BJ (cell line): ENCODE measurements at regions not wholly inside any gene's neighbourhood (a gene's known extent, or its start where the extent isn't known, plus 50 kb on each side); places are given as distances from the start of the nearest gene placed in this dataset.

Experiments used
- CTCF ChIA-PET: fragments of 350-600 bp; formaldehyde crosslinking; extraction: SDS; loops from one replicate; lab custom pipeline; 2021; ENCODE audit warnings: antibody characterized with exemption, inconsistent platforms; lab: Yijun Ruan, JAX
- POLR2A ChIA-PET: fragments of 300-600 bp; sonication (Branson Sonifier 250); formaldehyde crosslinking; extraction: SDS; loops from one replicate; lab custom pipeline; 2021; ENCODE audit warnings: antibody characterized with exemption; lab: Charles Lee
- DNase-seq: peaks from one replicate; pipeline ENCODE4 v3.0.0-alpha.2; 2011; ENCODE audit warnings: low read depth
- H3K27me3 ChIP-seq: 2 replicates; pipeline ENCODE4 v1.6.0; 2011; ENCODE audit warnings: low read length; ENCODE audit not compliant: control insufficient read depth, insufficient read depth
- H3K36me3 ChIP-seq: 2 replicates; pipeline ENCODE4 v1.5.1; 2011; ENCODE audit warnings: low read length; ENCODE audit not compliant: control insufficient read depth, insufficient read depth
- H3K4me3 ChIP-seq: 2 replicates; pipeline ENCODE4 v1.5.1; 2011; ENCODE audit warnings: low read depth, mild to moderate bottlenecking, control low read depth, low read length
- CTCF ChIP-seq: IDR thresholded peaks from 2 replicates; pipeline ENCODE4 v1.5.1; 2011; ENCODE audit warnings: low read depth, mild to moderate bottlenecking, control low read depth, inconsistent platforms, low read length, moderate library complexity; ENCODE audit not compliant: insufficient read depth

GRCh38 chr6:163777716-163778115, 363.2 kb downstream of the QKI start:
- H3K27me3 ChIP-seq = no peaks in the 10 kb centered on the region
- TF ChIP-seq CTCF = no peak
- H3K36me3 ChIP-seq = no peaks in the 10 kb centered on the region
- no peak overlapping the region for H3K4me3 ChIP-seq
- ChIA-PET CTCF (interaction anchor here (1.0 kb wide), 1 partner anchor 13 kb away, joined by 3 read pairs; no protein-coding TSS in a partner anchor), POLR2A (no interaction called here)
- no peak for DNase-seq

DNA sequence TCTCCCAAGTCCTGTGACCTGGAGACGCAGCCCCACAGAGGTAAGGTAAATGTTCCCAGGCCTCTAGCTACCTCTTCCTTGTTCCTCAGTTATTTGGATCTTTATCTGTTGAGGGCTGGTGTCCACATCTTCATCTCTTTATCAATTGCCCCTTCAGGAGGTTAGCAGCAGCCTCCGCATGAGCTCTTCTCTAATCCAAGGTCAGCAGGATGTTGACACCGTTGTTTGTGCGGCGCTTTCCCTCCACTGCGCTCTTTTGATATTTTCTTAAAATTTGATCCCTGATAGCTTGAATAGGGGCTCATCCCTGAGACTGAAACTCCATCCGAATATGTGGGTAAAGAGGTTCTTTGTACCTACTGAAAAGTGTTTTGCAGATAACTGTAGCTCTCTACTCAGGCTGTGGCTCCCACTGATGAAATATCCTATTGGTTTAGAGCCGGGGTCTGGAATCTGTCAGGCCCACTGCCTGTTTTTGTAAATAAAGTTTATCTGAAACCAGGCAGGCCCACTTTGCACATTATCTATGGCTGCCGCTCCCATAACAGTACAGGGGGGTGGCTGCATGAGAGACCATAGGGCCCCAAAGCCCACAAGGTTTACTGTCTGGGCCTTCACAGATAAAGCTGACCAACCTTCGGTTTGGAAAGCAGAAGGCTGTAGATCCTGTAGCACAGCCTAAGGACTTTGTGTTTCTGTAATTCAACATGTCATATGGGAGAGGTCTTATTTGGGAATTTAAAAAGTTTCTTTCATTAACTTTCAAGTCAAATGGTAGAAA, 362.6 kb downstream of the QKI start:
- CTCF ChIA-PET = interaction anchor here (1.0 kb wide), 1 partner anchor 13 kb away, joined by 3 read pairs; no protein-coding TSS in a partner anchor
- no peak for TF ChIP-seq CTCF
- no peak for DNase-seq

DNA sequence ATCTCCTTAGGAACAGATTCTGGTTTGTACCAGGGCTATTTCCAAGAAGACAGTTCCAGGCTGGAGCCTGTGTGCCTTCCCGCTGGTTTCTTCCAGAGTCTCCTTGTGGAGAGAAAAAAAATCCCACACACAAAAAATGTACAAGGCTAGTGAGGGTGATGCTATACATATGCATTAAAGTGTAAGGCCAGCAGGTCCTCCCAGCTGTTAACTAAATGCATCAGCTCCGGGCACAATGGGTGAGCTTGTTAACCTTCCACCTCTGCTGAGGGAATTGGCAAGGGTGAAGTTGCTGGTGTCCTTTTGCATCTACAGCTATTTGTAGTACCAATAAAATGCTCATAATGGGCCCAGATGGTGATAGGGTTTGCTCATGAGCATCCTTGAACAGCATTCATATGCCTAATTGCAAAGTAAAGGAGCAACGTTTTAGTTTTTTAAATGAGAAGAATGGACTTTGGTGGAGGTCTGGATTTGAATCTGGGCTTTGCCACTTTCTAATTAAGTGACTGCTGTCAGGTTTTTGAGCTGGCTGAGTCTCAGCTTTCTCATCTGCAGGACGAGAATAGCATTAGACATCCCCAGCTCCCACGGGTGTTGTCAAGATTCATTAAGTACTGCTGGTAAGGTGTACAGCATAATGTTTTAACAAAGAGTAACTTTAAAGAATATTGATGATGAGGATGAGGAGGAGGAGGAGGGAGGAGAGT, 361.8 kb downstream of the QKI start:
- ChIA-PET POLR2A (no interaction called here), CTCF (no interaction called here)
- no peak overlapping the region for H3K4me3 ChIP-seq
- no peak for TF ChIP-seq CTCF
- H3K36me3 ChIP-seq = no peaks in the 10 kb centered on the region
- H3K27me3 ChIP-seq = no peaks in the 10 kb centered on the region
- no peak for DNase-seq

More for the DNA sequence above, 362.6 kb downstream of the QKI start:
- POLR2A ChIA-PET = no interaction called here
- Histone ChIP-seq H3K27me3 (no peaks in the 10 kb centered on the region), H3K36me3 (no peaks in the 10 kb centered on the region), H3K4me3 (no peak overlapping the region)

DNA sequence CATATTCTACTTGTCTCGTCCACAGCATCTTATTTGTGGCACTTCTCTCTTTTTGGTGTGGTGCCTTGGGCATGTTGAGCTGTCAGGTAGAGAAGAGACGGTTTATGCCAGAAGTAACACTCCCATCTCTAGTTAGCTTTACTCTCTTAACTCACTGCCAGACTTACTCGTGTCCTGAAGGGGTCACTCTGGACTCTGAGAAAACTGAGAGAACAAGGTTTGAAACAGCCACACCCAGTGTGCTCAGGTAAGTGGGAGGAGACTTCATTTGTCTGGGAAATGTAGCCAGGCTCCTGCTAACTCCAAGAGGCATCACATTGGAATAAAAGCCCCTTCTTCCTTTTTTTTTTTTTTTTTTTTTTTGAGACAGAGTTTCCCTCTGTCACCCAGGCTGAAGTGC, 360.8 kb downstream of the QKI start:
- Histone ChIP-seq H3K36me3 (no peaks in the 10 kb centered on the region), H3K4me3 (no peak overlapping the region), H3K27me3 (no peaks in the 10 kb centered on the region)
- CTCF ChIA-PET = no interaction called here
- no peak for DNase-seq
- TF ChIP-seq CTCF = no peak
- POLR2A ChIA-PET = no interaction called here

GRCh38 chr6:163774485-163774884, 360.0 kb downstream of the QKI start:
- H3K27me3 ChIP-seq = no peaks in the 10 kb centered on the region
- H3K4me3 ChIP-seq = no peak overlapping the region
- POLR2A ChIA-PET = no interaction called here
- CTCF ChIA-PET = no interaction called here
- H3K36me3 ChIP-seq = no peaks in the 10 kb centered on the region
- no peak for DNase-seq
- TF ChIP-seq CTCF = no peak
